Rectal smooth muscle tissue (tissue), 1 donor: ENCODE measurements at regions not wholly inside any gene's neighbourhood (a gene's known extent, or its start where the extent isn't known, plus 50 kb on each side); places are given as distances from the start of the nearest gene placed in this dataset.

Experiments
- H3K27ac ChIP-seq: one replicate; pipeline ENCODE4 v1.7.0; 2013; ENCODE audit warnings: low read depth, low read length, inconsistent platforms
- H3K27me3 ChIP-seq: one replicate; pipeline ENCODE4 v1.7.0; 2013; ENCODE audit warnings: low read length; ENCODE audit not compliant: control insufficient read depth, insufficient read depth
- H3K36me3 ChIP-seq: one replicate; pipeline ENCODE4 v1.7.0; 2013; ENCODE audit warnings: low read length; ENCODE audit not compliant: control insufficient read depth, insufficient read depth
- H3K4me1 ChIP-seq: one replicate; pipeline ENCODE4 v1.7.0; 2013; ENCODE audit warnings: low read length; ENCODE audit not compliant: control insufficient read depth, insufficient read depth
- H3K4me3 ChIP-seq: one replicate; pipeline ENCODE4 v1.7.0; 2013; ENCODE audit warnings: low read length
- H3K9ac ChIP-seq: one replicate; pipeline ENCODE4 v1.7.0; 2013; ENCODE audit warnings: low read length

DNA sequence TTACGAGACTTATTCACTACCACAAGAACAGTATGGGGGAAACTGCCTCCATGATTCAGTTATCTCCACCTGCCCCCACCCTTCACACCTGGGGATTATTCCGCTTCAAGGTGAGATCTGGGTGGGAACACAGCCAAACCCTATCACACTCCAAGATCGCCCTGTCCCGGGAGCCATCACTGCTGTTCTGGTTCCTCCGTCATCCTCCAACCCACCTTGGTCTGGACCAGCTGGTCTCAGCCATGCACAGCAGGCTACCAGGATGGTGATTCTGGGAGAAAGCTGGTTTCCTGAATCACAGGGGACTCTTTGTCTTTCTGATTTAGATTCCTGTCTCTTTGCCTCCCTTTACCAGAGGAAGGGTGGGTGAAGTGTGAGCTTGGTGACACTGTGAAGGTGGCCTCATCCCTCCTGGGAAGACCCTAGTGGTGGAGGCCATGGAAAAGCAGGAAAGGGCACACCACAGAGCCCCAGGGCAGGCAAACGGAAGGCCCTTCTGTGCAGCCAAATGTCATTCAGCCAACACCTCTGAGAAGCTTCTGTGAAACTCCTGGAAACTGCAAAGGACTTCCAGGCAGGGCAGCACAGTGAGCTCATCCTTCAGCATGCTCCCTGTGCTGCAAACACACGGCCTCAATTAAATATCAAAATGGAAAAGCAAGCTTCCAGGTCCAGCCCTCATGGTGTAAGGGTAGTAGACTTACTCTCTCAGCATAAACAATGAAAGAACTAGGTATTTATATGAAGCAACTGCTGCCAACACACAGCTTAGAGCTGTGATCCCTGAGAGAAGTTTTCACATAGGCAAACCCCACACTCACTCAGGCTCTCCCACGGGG is 169.8 kb downstream of the ANKRD60 start:
- Histone ChIP-seq H3K27me3 (peaks cover 3% of the 10 kb centered on the region), H3K4me3 (no peak overlapping the region), H3K27ac (no peak overlapping the region)

DNA sequence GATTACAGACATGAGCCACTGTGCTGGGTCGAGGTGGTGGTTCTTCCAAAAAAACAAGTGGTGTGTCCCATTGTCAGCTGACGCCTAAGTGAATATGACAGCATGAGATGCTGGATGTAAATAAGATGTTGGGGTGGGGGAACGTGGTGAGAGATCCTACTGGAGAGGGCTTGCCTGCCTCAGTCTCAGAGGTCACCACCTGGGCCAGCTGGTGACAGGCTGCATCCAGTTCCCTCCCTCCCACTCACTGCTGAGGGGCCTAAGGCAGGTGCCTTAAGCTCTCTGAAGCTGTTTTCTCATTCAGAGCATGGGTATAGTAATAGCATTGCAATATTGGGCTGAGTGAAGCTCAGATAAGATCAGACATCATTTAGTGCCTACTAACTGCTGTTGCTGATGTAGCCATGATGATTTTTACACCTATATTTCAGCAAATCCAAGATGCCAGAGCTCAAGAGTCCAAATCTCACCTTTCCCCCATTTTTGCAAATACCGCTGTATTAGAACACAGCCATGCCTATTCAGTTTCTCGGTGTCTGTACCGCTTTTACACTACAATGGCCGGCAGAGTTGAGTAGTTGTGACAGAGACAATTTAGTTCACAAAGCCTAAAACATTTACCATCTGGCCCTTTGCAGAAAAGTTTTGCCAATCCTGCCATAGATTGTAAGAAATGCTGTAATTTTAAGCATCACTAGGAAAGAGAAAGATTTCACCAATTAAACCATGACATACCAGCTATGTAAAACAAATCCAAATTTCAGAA is 171.3 kb downstream of the ANKRD60 start:
- Histone ChIP-seq H3K4me1 (no peaks in the 10 kb centered on the region), H3K4me3 (no peak overlapping the region), H3K9ac (no peak overlapping the region), H3K27ac (no peak overlapping the region), H3K27me3 (peaks cover 3% of the 10 kb centered on the region), H3K36me3 (no peaks in the 10 kb centered on the region)

More for the DNA sequence above, 169.8 kb downstream of the ANKRD60 start:
- Histone ChIP-seq H3K36me3 (no peaks in the 10 kb centered on the region), H3K9ac (no peak overlapping the region), H3K4me1 (no peaks in the 10 kb centered on the region)

DNA sequence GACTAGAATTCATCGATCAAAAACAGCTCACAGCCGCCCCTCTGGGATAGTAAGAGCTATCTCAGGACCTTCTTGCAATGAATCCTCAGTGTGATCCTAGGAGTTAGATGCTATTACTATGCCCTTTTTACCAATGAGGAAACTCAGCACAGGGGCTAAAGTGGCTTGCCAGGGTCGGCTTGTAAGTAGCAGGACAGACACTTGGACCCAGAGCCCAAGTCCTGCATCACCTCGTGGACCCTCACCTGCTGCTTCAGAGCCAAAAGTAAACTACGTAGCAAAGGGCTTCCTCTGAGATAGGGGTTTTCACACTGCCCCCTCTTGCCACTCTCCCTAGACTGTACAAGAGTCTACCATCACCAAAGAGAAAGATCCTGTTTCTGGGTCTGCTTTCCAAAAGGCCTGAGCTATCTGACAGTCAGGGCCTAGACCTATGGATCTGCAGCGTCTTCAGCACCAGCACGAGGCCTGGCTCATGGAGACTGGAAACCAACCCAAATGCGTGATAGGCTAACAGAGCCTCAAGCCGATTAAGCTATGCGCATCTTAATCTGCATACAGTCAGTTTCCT is 172.3 kb downstream of the ANKRD60 start:
- H3K4me3 ChIP-seq: no peak overlapping the region
- H3K4me1 ChIP-seq: no peaks in the 10 kb centered on the region
- H3K27me3 ChIP-seq: peaks cover 3% of the 10 kb centered on the region
- no peaks in the 10 kb centered on the region for H3K36me3 ChIP-seq
- no peak overlapping the region for H3K27ac ChIP-seq
- no peak overlapping the region for H3K9ac ChIP-seq

DNA sequence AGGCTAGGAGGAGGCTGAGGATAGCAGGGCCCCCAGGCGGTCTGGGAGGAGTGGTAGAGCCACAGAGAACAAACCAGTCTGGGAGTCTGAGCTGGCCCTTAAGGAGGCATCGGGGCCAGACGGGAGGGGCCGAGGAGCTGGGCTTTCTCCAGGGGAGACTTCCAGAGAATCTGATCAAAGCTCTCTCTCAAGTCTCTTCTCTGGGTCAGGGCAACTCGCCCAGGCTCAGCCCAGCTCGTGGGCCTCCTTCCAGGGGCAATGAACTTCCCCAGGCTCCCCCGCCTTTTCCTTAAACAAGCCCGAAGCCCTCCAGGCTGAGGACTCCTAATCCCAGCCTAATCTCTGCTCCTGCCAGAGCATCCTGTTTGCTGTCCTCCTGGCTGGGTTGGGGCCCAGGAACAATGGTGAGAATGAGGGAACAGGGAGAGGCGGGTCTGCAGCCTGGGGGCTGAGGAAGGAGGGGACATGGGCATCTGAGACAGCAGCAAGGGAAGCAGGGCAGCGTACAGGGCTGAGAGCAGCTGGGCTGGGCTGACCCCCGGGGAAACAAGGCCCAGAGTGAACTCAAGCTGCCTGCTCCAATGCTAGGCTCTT is 173.6 kb downstream of the ANKRD60 start:
- H3K27ac ChIP-seq: no peak overlapping the region
- no peak overlapping the region for H3K4me3 ChIP-seq
- no peaks in the 10 kb centered on the region for H3K36me3 ChIP-seq
- H3K9ac ChIP-seq: no peak overlapping the region
- peaks cover 3% of the 10 kb centered on the region for H3K27me3 ChIP-seq
- H3K4me1 ChIP-seq: no peaks in the 10 kb centered on the region

DNA sequence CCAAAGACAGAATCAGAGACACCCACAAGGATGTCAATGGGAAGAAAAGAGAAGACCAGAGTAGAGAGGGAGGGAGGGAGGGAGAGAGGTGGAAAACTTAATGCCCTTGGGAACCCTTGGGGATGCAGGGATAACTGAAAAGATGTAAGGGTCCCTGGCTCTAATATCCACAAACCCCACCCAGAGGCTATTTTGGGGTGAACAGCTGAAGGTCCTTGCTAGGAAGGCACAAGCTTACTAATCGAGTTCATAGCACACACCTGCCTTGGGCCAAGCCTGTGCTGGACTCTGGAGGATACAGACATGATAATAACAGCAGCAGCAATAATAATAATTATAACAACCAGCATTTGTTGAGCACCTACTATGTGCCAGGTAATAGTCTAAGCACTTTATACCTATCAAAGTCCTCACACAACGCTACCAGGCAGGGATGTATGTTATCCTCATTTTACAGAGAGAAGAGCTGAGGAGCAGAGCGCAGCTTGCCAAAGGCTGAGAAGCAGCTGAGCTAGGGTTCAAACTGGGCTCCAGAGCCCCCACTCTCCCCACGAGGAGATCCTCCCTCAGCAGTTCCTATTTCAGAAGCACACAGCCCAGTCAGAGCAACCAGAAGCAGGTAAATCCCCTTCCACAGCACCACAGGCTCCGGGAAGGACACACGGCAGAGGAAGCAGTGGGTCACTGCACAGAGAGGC is 174.2 kb downstream of the ANKRD60 start:
- H3K4me3 ChIP-seq: no peak overlapping the region
- no peaks in the 10 kb centered on the region for H3K36me3 ChIP-seq
- no peak overlapping the region for H3K9ac ChIP-seq
- H3K27me3 ChIP-seq: peaks cover 3% of the 10 kb centered on the region
- no peaks in the 10 kb centered on the region for H3K4me1 ChIP-seq
- H3K27ac ChIP-seq: no peak overlapping the region

DNA sequence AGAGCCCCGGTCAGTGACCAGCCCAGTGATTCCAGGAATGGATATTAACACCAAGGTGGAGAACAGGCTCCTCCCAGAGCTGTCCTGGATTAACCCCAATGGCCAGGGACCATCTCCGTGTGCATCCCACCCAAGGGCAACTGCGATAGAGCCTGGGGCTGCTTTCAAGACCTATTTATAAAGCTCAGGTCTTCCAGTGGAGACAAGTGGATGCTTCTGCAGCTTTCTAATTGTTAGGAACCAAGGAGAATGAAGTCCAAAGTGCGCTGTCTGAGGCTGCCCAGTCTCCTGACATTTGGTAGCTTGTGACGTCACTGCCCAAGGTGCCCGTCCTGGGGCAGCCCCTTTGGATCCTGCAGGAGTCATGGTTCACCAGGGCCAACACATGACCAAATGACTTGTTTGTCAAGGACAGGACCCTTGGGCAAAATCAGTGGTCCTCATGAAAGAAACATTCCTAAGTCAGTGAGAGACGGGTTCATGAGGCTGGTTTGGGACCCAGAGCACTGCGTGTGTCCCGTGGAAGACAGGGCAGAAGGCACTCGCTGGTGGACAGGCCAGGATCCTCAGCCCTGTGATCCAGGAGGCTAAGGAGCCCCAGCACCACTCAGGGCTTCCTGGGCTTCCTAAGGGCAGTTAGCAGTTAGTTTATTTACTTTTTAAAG is 174.9 kb downstream of the ANKRD60 start:
- H3K4me3 ChIP-seq: no peak overlapping the region
- H3K27me3 ChIP-seq: peaks cover 3% of the 10 kb centered on the region
- H3K36me3 ChIP-seq: no peaks in the 10 kb centered on the region
- H3K4me1 ChIP-seq: no peaks in the 10 kb centered on the region
- no peak overlapping the region for H3K27ac ChIP-seq
- no peak overlapping the region for H3K9ac ChIP-seq

DNA sequence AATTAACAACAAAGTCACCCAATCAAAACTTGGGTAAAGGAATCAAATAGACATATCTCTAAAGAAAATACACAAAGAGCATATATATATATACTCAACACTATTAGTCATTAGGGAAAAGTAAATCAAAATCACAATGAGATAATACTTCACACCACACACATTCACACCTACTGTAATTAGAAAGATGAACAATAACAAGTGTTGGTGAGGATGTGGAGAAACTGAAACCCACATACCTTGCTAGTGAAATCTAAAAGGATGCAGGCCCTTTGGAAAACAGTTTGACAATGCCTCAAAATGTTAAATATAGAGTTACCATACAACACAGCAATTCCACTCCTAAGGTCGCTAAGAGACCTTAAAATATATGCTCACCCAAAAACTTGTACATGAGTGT is 177.1 kb downstream of the ANKRD60 start:
- H3K9ac ChIP-seq: no peak overlapping the region
- no peaks in the 10 kb centered on the region for H3K27me3 ChIP-seq
- H3K36me3 ChIP-seq: no peaks in the 10 kb centered on the region
- no peak overlapping the region for H3K27ac ChIP-seq
- no peaks in the 10 kb centered on the region for H3K4me1 ChIP-seq
- no peak overlapping the region for H3K4me3 ChIP-seq

DNA sequence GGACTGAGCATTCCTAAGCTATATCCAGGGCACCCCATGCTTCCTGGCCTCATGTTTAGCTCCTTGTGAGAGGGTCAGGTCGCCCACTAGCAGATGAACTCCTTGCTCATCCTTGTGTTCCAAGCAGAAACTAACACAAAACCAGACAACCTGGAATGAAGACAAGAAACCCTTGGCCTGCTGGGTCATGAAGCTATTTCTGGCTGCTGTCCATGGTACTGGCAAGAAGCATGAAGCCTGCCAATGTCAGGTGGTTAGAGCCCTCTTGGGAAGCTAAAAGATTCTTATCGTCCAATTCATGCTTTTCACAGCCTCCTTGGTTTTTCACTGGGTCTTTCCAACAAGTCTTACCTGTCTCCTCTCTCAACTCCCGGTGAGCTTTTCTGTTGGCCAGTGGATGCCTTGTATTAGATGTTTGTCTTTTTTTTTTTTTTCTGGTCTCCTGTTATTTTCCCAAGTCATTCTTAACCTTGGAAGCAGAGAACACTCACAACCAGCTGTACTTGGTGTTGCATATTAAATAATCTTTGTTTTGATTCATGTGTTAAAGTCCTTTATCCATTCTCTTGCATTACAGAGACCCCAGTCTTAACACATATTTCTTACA is 180.3 kb downstream of the ANKRD60 start:
- Histone ChIP-seq H3K4me1 (no peaks in the 10 kb centered on the region), H3K36me3 (no peaks in the 10 kb centered on the region), H3K27me3 (no peaks in the 10 kb centered on the region), H3K9ac (no peak overlapping the region), H3K4me3 (no peak overlapping the region), H3K27ac (no peak overlapping the region)

DNA sequence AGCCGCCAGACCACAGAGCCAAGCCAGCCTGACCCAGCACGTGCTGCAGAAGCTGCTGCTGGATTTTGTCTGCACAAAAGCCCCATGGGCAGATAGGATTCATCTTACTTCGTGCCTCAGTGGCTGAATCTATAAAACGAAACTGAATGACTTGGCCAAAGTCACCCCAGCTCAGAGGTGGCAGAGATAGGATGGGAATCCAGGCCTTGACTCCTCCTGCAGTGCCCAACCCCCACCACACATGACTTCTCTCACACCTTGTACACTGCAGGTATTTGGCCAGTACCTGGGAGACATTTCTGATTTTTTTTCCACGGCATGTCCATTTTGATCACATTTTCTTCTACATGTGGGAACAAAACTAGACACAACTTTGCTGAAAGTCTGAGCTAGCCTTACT is 182.1 kb downstream of the ANKRD60 start:
- no peak overlapping the region for H3K27ac ChIP-seq
- no peaks in the 10 kb centered on the region for H3K4me1 ChIP-seq
- H3K9ac ChIP-seq: no peak overlapping the region
- no peaks in the 10 kb centered on the region for H3K27me3 ChIP-seq
- no peaks in the 10 kb centered on the region for H3K36me3 ChIP-seq
- no peak overlapping the region for H3K4me3 ChIP-seq

DNA sequence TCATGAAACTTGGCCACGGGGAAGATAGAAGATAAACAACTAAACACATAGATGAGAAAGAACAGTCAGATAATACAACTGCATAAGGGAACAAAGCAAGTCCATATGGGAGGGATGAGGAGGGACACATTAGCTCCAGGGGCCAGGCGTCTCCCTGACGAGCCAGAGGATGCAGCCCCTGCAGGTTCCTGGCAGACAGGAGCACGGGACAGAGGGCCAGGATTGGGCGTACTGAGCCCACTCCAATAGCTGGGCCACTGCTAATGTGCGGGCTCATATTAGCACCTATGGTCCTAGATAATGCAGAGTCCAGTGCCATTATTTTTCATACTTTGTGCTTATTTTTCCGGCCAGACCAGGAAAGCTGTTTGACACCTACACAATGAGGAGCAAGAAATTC is 182.9 kb downstream of the ANKRD60 start:
- H3K4me1 ChIP-seq: no peaks in the 10 kb centered on the region
- no peaks in the 10 kb centered on the region for H3K36me3 ChIP-seq
- H3K27ac ChIP-seq: no peak overlapping the region
- no peak overlapping the region for H3K4me3 ChIP-seq
- no peaks in the 10 kb centered on the region for H3K27me3 ChIP-seq
- no peak overlapping the region for H3K9ac ChIP-seq

DNA sequence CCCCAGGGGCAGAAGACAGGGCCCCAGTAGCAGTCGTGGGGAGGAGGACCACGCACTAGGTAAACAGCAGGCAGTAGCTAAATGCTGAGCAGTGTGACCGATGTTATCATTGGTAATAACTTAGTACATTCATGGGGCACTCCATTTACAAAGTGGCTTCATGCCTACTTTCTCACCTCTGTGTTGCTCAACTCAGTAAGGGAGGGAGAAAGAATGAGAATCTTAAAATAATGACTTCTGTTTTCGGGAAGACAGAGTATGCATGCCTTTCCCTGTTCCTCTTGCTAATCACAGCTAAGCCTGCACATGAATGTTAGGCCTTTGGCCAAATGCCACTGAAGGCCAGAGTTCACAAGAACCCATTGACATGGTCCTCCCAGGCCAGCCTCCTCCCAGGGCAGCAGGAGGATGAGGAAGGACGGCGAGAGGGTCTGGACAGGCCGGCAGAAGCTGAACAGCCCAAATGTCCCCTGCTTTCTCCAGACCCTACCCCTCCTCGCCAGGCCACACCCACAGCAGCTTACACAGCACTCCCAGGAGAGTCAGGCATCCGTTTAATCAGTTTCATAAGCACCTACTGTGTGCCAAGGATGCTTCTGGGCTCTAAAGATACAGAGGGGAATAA is 183.4 kb downstream of the ANKRD60 start:
- H3K9ac ChIP-seq: no peak overlapping the region
- H3K4me1 ChIP-seq: no peaks in the 10 kb centered on the region
- H3K4me3 ChIP-seq: no peak overlapping the region
- no peaks in the 10 kb centered on the region for H3K27me3 ChIP-seq
- H3K36me3 ChIP-seq: no peaks in the 10 kb centered on the region
- H3K27ac ChIP-seq: no peak overlapping the region
